ENCODE measurements at regions not wholly inside any gene's neighbourhood (a gene's known extent, or its start where the extent isn't known, plus 50 kb on each side); places are given as distances from the start of the nearest gene placed in this dataset.

GRCh38 chr4:16294455-16294854, 68.2 kb upstream of the TAPT1 start:
- TF ChIP-seq ZNF274 (IDR thresholded peaks at IDR 0.05; ENCODE audit: low read depth, low read length) (no peak), YY1 (IDR thresholded peaks at IDR 0.05; ENCODE audit: insufficient read depth, insufficient read length) (no peak)
